IMR-90 (cell line): ENCODE measurements at regions not wholly inside any gene's neighbourhood (a gene's known extent, or its start where the extent isn't known, plus 50 kb on each side); places are given as distances from the start of the nearest gene placed in this dataset.

Experiments used
- ATAC-seq: fragments of 200-7000 bp; cut with Tn5 transposase; 2 replicates; pipeline ENCODE4 v1.9.1; 2020; ENCODE audit warnings: low read depth, mild to moderate bottlenecking, moderate library complexity
- BruUV-seq: library from RNA; stranded (reverse); fragments of 400-500 nt; replicated peaks from 2 replicates; lab custom pipeline; 2021; lab: Mats Ljungman, UMichigan
- CTCF ChIA-PET: fragments of 300-600 bp; formaldehyde crosslinking; extraction: SDS; loops from one replicate; lab custom pipeline; 2021; ENCODE audit warnings: antibody characterized with exemption; lab: Yijun Ruan, JAX
- POLR2A ChIA-PET: fragments of 300-600 bp; sonication (Branson Sonifier 250); formaldehyde crosslinking; loops from one replicate; lab custom pipeline; 2022; ENCODE audit warnings: antibody characterized with exemption; ENCODE audit not compliant: unreplicated experiment; lab: Charles Lee
- DNase-seq: peaks from one replicate; pipeline ENCODE4 v3.0.0; 2013
- H2AFZ ChIP-seq: replicated peaks from 2 replicates; pipeline ENCODE3; 2013; ENCODE audit warnings: low read length, mild to moderate bottlenecking; ENCODE audit not compliant: poor library complexity
- H2AK5ac ChIP-seq: 2 replicates; pipeline ENCODE4 v1.6.1; 2013; ENCODE audit warnings: low read depth, low read length, inconsistent platforms
- H2AK9ac ChIP-seq: replicated peaks from 2 replicates; pipeline ENCODE3; 2013; ENCODE audit warnings: mild to moderate bottlenecking, low read depth, low read length, moderate library complexity; ENCODE audit not compliant: poor library complexity
- H2BK120ac ChIP-seq: 2 replicates; pipeline ENCODE4 v1.6.1; 2013; ENCODE audit warnings: low read depth, low read length, inconsistent platforms
- H2BK15ac ChIP-seq: 3 replicates; pipeline ENCODE4 v1.6.1; 2013; ENCODE audit warnings: low read depth, low read length, inconsistent platforms
- H2BK20ac ChIP-seq: 2 replicates; pipeline ENCODE4 v1.6.1; 2013; ENCODE audit warnings: low read depth, mild to moderate bottlenecking, inconsistent platforms, low read length, moderate library complexity
- H2BK5ac ChIP-seq: 2 replicates; pipeline ENCODE4 v1.6.1; 2013; ENCODE audit warnings: mild to moderate bottlenecking, low read depth, low read length, inconsistent platforms; ENCODE audit not compliant: poor library complexity, severe bottlenecking
- H3K14ac ChIP-seq: replicated peaks from 2 replicates; pipeline ENCODE4 v1.6.1; 2013; ENCODE audit warnings: low read depth, low read length, inconsistent platforms
- H3K18ac ChIP-seq: 2 replicates; pipeline ENCODE4 v1.6.1; 2013; ENCODE audit warnings: low read depth, low read length, control low read depth
- H3K23ac ChIP-seq: 2 replicates; pipeline ENCODE4 v1.6.1; 2013; ENCODE audit warnings: low read depth, low read length, inconsistent platforms
- H3K27ac ChIP-seq: 2 replicates; pipeline ENCODE4 v1.5.1; 2013; ENCODE audit warnings: mild to moderate bottlenecking, control low read depth, low read length; ENCODE audit not compliant: insufficient read depth
- H3K27me3 ChIP-seq: 2 replicates; pipeline ENCODE4 v1.6.1; 2013; ENCODE audit warnings: low read length; ENCODE audit not compliant: control insufficient read depth, insufficient read depth
- H3K36me3 ChIP-seq: 2 replicates; pipeline ENCODE4 v1.6.1; 2013; ENCODE audit warnings: low read length, mixed read lengths; ENCODE audit not compliant: control insufficient read depth, insufficient read depth
- H3K4ac ChIP-seq: 2 replicates; pipeline ENCODE4 v1.6.1; 2013; ENCODE audit warnings: low read depth, low read length, inconsistent platforms
- H3K4me1 ChIP-seq: 2 replicates; pipeline ENCODE4 v1.6.1; 2013; ENCODE audit warnings: low read length, mixed read lengths; ENCODE audit not compliant: control insufficient read depth, insufficient read depth
- H3K4me2 ChIP-seq: 2 replicates; pipeline ENCODE4 v1.6.1; 2013; ENCODE audit warnings: low read depth, mild to moderate bottlenecking, control low read depth, low read length, moderate library complexity
- H3K4me3 ChIP-seq: 2 replicates; pipeline ENCODE4 v1.5.1; 2013; ENCODE audit warnings: low read depth, mild to moderate bottlenecking, control low read depth, low read length, moderate library complexity; ENCODE audit not compliant: insufficient read depth
- H3K56ac ChIP-seq: 2 replicates; pipeline ENCODE4 v1.6.1; 2013; ENCODE audit warnings: low read length, inconsistent platforms; ENCODE audit not compliant: insufficient read depth; ENCODE audit errors: extremely low read depth
- H3K79me1 ChIP-seq, 2 experiments: 2 replicates each; pipeline ENCODE4 v1.6.1; 2013; ENCODE audit warnings: low read length in 2 of 2, inconsistent platforms in 1 of 2, low read depth in 1 of 2
- H3K9ac ChIP-seq: 2 replicates; pipeline ENCODE4 v1.6.1; 2013; ENCODE audit warnings: low read depth, low read length, control low read depth
- H3K9me1 ChIP-seq: 2 replicates; pipeline ENCODE4 v1.6.1; 2013; ENCODE audit warnings: low read length, inconsistent platforms; ENCODE audit not compliant: insufficient read depth
- H3K9me3 ChIP-seq: 2 replicates; pipeline ENCODE4 v1.6.1; 2013; ENCODE audit warnings: low read length; ENCODE audit not compliant: control insufficient read depth, insufficient read depth
- H4K20me1 ChIP-seq: 2 replicates; pipeline ENCODE4 v1.6.1; 2013; ENCODE audit warnings: low read length, inconsistent platforms; ENCODE audit not compliant: insufficient read depth
- H4K5ac ChIP-seq: 2 replicates; pipeline ENCODE4 v1.6.1; 2013; ENCODE audit warnings: mild to moderate bottlenecking, low read depth, low read length, control low read depth
- H4K8ac ChIP-seq, 2 experiments: 2 replicates each; pipeline ENCODE4 v1.6.1; 2013; ENCODE audit warnings: low read depth in 2 of 2, low read length in 2 of 2, control low read depth in 1 of 2, inconsistent platforms in 1 of 2
- H4K91ac ChIP-seq: 2 replicates; pipeline ENCODE4 v1.6.1; 2013; ENCODE audit warnings: low read depth, low read length, inconsistent platforms; ENCODE audit not compliant: insufficient read depth
- BHLHE40 ChIP-seq: fragments of 150-350 bp; IDR thresholded peaks from 2 replicates; pipeline ENCODE4 v1.6.1; 2016; ENCODE audit warnings: mild to moderate bottlenecking, low read depth, low read length
- CEBPB ChIP-seq: IDR thresholded peaks from 2 replicates; pipeline ENCODE4 v1.6.1; 2012; ENCODE audit warnings: low read depth, low read length, improper control_type of control experiment
- CHD1 ChIP-seq: IDR thresholded peaks from 2 replicates; pipeline ENCODE4 v1.6.1; 2012; ENCODE audit warnings: low read depth, low read length, improper control_type of control experiment
- MXI1 ChIP-seq: IDR thresholded peaks from 2 replicates; pipeline ENCODE4 v1.6.1; 2012; ENCODE audit warnings: low read depth, mild to moderate bottlenecking, low read length, moderate library complexity, borderline replicate concordance
- POLR2A ChIP-seq: IDR thresholded peaks from 2 replicates; pipeline ENCODE4 v1.6.1; 2012; ENCODE audit warnings: mild to moderate bottlenecking, low read depth, low read length
- RAD21 ChIP-seq: IDR thresholded peaks from 2 replicates; pipeline ENCODE4 v1.6.1; 2012; ENCODE audit warnings: low read length, improper control_type of control experiment
- RCOR1 ChIP-seq: IDR thresholded peaks from 2 replicates; pipeline ENCODE4 v1.6.1; 2012; ENCODE audit warnings: mild to moderate bottlenecking, low read length, improper control_type of control experiment; ENCODE audit not compliant: insufficient replicate concordance
- WGBS, 2 experiments: methylation state at CpG; one replicate each; pipeline versions ENCODE4 v1.1.5 to v1.1.7; 2013; ENCODE audit warnings: missing lambda C conversion rate in 2 of 2; ENCODE audit not compliant: insufficient read length in 1 of 2; ENCODE audit errors: extremely low coverage in 2 of 2; 5-methylcytosine and 5-hydroxymethylcytosine counted together
- dilution Hi-C: fragments of 300-500 bp; cut with HindIII; formaldehyde crosslinking; loops from one replicate; pipeline ENCODE4 v1.14.3; 2018; ENCODE audit warnings: low sequenced_read_pairs; ENCODE audit not compliant: unreplicated experiment
- in situ Hi-C: fragments of 300-500 bp; cut with MboI; formaldehyde crosslinking; loops from 3 replicates; pipeline ENCODE4 v1.14.3; 2019; ENCODE audit warnings: low sequenced_read_pairs, inconsistent platforms, mixed read lengths
- intact Hi-C: fragments of 100-400 bp; cut with micrococcal nuclease; formaldehyde crosslinking; loops from 2 replicates; pipeline ENCODE4 v1.10.0; 2022
- TF ChIP-seq, protein P1 (sequence below): conservative IDR thresholded peaks from 2 replicates; pipeline ENCODE4 v1.5.1; 2012; ENCODE audit warnings: mild to moderate bottlenecking, low read depth, low read length, improper control_type of control experiment
- TF ChIP-seq, protein P2 (sequence below): fragments of 150-350 bp; IDR thresholded peaks from 2 replicates; pipeline ENCODE4 v1.6.1; 2016; ENCODE audit warnings: low read depth, mild to moderate bottlenecking, low read length, moderate library complexity, borderline replicate concordance

DNA sequence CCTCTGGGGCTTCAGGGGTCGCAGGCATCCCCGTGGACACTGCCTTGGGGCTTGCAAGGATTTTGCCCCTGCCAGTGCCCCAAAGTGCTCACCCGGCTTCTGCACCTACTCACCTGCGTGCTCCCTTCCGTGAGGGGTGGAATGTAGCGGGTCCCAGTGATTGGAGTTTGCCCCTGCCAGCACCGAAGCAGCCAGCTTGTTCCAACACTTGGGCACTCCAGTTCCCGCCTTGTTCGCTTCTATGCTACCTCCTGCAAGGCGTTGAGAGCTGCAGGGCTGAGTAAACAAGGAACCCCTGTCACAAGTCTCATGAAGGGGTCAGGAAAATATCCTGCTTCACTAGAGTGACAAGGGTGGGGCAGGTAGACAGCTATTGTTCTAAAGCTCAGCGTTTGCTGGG, 631.5 kb downstream of the EPHA4 start:
- Histone ChIP-seq H3K9ac (no peak overlapping the region), H3K56ac (no peak overlapping the region), H3K4me3 (no peak overlapping the region), H3K27ac (no peak overlapping the region), H3K18ac (no peak overlapping the region), H3K9me3 (no peaks in the 10 kb centered on the region), H4K91ac (no peak overlapping the region), H3K4me1 (no peaks in the 10 kb centered on the region), H3K4me2 (no peak overlapping the region), H2AFZ (no peak overlapping the region), H2BK15ac (no peak overlapping the region), H2BK120ac (no peak overlapping the region), H3K4ac (no peak overlapping the region), H2AK5ac (no peak overlapping the region), H3K9me1 (no peaks in the 10 kb centered on the region), H3K36me3 (no peaks in the 10 kb centered on the region), H3K14ac (no peak overlapping the region), H3K23ac (no peak overlapping the region), H3K79me1 (no peaks in the 10 kb centered on the region), H3K27me3 (peaks cover 14% of the 10 kb centered on the region), H2BK20ac (no peak overlapping the region), H4K20me1 (no peaks in the 10 kb centered on the region), H2BK5ac (no peak overlapping the region), H2AK9ac (no peak overlapping the region), H4K5ac (no peak overlapping the region), H4K8ac (no peak overlapping the region)
- ChIA-PET CTCF (interaction anchor here (0.6 kb wide), 1 partner anchor 34 kb away, joined by 3 read pairs; no protein-coding TSS in a partner anchor), POLR2A (no interaction called here)
- TF ChIP-seq MXI1 = no peak
- TF ChIP-seq, protein P1, sequence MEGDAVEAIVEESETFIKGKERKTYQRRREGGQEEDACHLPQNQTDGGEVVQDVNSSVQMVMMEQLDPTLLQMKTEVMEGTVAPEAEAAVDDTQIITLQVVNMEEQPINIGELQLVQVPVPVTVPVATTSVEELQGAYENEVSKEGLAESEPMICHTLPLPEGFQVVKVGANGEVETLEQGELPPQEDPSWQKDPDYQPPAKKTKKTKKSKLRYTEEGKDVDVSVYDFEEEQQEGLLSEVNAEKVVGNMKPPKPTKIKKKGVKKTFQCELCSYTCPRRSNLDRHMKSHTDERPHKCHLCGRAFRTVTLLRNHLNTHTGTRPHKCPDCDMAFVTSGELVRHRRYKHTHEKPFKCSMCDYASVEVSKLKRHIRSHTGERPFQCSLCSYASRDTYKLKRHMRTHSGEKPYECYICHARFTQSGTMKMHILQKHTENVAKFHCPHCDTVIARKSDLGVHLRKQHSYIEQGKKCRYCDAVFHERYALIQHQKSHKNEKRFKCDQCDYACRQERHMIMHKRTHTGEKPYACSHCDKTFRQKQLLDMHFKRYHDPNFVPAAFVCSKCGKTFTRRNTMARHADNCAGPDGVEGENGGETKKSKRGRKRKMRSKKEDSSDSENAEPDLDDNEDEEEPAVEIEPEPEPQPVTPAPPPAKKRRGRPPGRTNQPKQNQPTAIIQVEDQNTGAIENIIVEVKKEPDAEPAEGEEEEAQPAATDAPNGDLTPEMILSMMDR = no peak
- no peak for TF ChIP-seq RAD21
- no peak for TF ChIP-seq BHLHE40
- no peak for TF ChIP-seq RCOR1
- TF ChIP-seq POLR2A = no peak
- no peak for TF ChIP-seq CHD1
- no peak for TF ChIP-seq CEBPB
- TF ChIP-seq, protein P2, sequence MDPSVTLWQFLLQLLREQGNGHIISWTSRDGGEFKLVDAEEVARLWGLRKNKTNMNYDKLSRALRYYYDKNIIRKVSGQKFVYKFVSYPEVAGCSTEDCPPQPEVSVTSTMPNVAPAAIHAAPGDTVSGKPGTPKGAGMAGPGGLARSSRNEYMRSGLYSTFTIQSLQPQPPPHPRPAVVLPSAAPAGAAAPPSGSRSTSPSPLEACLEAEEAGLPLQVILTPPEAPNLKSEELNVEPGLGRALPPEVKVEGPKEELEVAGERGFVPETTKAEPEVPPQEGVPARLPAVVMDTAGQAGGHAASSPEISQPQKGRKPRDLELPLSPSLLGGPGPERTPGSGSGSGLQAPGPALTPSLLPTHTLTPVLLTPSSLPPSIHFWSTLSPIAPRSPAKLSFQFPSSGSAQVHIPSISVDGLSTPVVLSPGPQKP = no peak
- intact Hi-C loops (no loop called here), dilution Hi-C loops (no loop called here), in situ Hi-C loops (no loop called here)
- DNase-seq (no peak), ATAC-seq (no peak)
- BruUV-seq = no TSS peak
- WGBS, 2 experiments = 100% methylated on average over 1 of the region's 11 CpGs; no CpG with 5 or more reads in 1 of the 2 experiments
